ENCODE measurements at regions not wholly inside any gene's neighbourhood (a gene's known extent, or its start where the extent isn't known, plus 50 kb on each side); places are given as distances from the start of the nearest gene placed in this dataset.
"Not testable (repeated sequence)": the region's sequence is repeated elsewhere in the genome, so short reads cannot be mapped to it uniquely, and the experiment has no call there.

DNA sequence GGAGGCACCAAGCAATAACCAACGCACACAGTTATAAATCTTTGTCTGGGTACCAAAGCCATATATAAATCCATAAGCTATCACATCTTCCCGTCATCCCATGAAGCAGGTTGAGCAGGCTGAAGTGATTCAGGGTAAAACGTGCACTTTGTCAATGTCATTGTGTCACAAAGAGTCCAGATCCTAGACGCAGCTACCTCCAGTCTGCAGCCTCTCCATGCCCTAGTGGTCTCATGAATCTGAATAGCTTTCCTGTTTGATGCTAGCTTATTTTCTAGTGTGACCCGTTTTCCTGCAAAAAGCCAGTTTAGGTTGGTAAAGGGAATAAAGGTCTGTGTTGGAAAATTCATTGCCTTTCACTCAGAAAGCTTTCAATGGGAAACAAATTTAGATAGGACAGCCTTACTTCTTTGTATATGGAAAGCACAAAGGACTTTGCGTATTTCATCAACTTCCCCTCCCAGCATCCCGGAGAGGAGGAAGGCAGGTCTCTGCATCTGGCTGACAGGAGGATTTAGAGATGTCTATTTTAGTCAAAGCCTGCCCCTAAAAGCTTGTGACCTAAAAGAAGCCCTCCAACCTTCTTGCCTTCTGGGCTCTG, 222.3 kb upstream of the ARL4C start:
- DNase-seq, result no peak

GRCh38 chr2:234716271-234716670, 219.4 kb upstream of the ARL4C start:
- no peak for DNase-seq

GRCh38 chr2:234715671-234716250, 218.9 kb upstream of the ARL4C start:
- DNase-seq, result no peak

- DNase-seq, result no peak
Observed at GRCh38 chr2:234714711-234715110, 217.8 kb upstream of the ARL4C start.

DNA sequence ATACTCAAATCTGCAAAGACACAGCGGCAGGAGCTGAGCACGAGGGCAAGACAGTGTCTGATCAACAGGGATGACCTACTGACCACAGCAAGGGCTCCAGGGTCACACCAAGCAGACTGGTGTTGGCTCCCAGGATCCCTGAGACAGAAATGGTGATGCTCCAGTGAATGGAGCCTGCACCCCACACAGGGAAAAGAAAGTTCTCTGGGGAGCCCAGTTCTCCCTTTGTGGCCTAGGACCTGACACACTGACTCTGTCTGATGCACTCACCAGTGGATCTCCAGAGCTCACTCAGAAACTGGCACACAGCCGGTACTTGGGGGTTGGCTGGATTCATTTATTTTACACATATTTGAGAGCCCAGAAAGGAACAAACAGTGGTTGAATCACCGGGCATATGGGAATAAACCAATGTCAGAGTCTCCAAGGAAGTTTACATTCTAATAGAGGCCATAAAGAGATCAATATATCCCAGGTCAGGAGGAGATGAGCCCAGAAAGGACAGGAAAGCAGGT, 215.6 kb upstream of the ARL4C start:
- DNase-seq, result no peak

DNA sequence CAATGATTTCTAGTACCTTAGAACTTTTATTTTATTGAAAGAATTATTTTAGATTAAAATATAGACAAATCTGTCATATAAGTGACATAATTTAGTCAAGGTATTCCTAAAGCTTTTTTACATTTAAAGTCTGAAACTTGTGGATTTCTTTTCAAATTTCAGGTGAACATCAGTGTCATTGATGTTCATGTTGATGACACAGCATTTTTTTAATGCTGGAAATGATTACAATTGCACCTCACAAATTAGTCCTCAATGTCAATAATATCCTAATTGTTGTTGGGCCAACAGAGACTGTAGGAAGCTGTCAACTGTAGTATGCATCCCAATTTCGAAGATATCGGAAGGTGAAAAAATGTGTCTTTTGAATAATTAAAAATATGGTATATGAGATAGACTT, 214.4 kb upstream of the ARL4C start:
- no peak for DNase-seq

DNA sequence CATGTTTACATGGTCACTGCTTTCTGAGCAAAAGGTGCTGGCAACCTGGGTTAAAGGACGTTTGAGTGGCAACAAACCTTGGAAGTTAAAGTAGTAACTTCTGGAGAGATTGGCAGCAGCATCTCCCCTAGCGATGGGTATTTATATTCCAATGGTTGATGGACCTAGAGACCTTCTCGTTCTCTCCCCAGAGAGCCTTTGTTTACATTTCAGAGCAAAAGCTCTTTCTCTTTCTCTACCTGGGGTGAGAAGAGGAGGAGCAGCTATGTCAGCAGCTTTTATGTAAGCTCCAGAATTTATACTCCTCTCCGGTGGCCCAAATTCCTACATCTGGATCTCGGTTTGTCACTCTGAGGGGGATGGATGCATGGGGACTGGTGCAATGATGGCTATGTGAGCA, 213.7 kb upstream of the ARL4C start:
- no peak for DNase-seq

GRCh38 chr2:234710066-234710465, 213.2 kb upstream of the ARL4C start:
- DNase-seq, result no peak

- no peak for DNase-seq
Observed at GRCh38 chr2:234708717-234709116, 211.8 kb upstream of the ARL4C start.

GRCh38 chr2:234708091-234708683, 211.3 kb upstream of the ARL4C start:
- no peak for DNase-seq

DNA sequence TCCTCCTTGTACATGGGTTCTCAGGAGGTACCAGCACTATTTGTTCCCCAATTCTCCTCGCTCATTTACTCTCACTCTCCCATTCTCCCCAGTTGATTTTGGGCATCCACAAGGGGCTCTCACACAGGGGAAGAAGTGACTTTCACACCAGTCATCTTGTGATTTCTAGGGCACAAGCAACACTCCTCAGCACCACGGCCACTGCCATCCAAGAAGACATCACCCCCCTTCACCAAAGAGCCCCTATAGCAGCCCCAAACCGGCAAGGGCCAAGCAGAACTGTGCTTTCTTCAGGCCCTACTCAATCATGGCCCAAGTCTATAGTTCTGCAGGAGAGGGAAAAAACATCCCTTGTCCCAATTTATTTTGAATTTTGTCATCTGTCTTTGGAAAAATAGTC, 209.2 kb upstream of the ARL4C start:
- DNase-seq, result no peak

DNA sequence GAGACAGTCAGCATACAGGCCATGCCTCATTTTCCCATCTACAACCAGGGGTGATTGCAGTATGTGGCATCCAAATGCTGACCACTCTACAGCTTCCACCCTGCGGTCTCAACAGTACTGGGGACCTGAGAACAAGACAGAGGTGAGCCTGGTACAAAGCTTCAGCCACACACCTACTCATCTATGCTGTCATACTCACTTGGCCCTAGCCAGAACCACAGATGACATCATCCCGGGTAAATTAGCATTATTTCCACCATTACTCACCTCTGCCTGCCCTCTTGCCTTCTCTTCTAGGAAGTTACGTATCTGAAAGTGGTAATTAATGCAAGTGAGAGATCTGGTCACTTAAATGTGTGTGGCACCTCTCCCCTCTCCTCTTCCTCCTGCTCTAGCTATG, 208.2 kb upstream of the ARL4C start:
- DNase-seq, result no peak

DNA sequence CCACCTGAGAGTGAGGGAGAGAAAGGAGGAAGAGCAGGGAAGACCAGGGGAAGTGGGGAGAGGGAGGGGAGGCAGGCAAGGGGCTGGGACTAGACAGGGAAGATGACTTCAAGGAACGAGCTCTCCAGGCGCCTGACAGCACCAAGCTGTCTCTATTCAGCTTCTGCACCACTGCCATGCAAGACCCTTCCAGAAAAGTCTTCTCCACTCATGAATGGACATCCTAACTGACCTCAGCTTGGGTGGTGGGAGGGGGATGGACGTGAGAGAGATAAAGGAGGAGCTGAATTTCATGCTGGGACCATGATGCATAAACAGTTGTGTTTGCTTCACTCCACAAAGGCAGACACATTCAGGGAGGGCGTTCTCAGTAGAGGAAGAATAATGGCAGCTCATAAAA, 206.4 kb upstream of the ARL4C start:
- DNase-seq, result no peak

GRCh38 chr2:234702731-234703225, 205.9 kb upstream of the ARL4C start:
- no peak for DNase-seq

GRCh38 chr2:234701841-234702240, 205.0 kb upstream of the ARL4C start:
- DNase-seq, result no peak

DNA sequence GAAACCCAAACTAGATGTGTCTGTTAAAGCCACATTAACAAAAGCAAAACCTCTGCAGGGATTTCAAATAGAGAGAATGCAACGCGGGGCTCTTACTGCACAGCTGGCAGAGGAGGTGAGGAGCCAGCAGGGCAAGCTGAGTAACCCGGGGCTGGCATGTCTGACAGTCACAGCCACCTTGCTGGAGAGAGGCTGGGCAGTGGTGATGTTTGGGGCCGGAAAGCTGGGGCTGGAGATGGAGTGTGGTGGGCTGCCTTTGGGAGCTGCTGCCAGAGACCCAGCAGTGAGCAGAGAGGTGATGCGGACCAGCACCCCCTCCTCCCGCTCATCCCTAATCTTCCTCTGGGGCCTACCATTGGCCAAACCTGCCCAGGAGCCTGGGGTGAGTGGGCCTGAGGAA, 204.5 kb upstream of the ARL4C start:
- DNase-seq, result no peak

DNA sequence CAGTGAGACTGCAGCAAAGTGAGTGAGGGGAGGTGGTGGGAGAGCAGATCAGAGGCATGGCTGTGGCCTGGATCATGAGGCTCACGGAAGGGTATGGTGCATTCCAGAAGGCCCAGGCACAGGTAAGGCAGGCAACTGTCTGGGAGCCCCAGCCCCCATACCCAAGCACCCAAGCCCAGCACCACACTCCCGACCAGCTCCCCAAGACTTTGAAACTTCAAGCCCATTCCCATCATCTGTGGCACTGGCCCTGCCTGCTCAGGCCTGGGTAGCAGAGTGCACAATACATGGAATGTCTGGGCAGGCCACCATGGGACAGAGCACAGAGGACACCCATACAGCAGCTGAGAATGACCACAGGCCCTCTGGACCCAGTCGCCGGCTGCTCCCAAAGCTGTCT, 202.6 kb upstream of the ARL4C start:
- no peak for DNase-seq

GRCh38 chr2:234697300-234697876, 200.5 kb upstream of the ARL4C start:
- not testable (repeated sequence) for DNase-seq

DNA sequence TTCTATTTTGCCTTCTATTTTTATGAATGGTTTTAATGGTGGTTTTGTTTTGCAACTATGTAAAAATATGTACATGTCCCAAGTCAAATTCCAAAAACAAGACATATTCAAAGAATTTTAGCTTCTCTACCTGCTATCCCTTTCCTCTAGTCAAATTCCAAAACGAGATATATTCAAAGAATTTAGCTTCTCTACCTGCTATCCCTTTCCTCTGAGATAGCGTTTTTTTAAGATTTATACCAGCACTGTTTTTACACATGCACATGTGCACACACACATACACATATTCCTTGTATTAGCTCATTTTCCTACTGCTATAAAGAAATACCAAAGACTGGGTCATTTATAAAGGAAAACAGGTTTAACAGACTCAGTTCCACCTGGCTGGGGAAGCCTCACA, 199.1 kb upstream of the ARL4C start:
- DNase-seq, result no peak

GRCh38 chr2:234694244-234695013, 197.5 kb upstream of the ARL4C start:
- DNase-seq, result no peak

- DNase-seq, result peak; percentile 29
Observed at GRCh38 chr2:234693681-234694190, 196.9 kb upstream of the ARL4C start.

GRCh38 chr2:234693191-234693590, 196.3 kb upstream of the ARL4C start:
- peak; percentile 10 for DNase-seq
